Lung (tissue), 11 donors: ENCODE measurements at regions not wholly inside any gene's neighbourhood (a gene's known extent, or its start where the extent isn't known, plus 50 kb on each side); places are given as distances from the start of the nearest gene placed in this dataset.

Experiments used
- ATAC-seq: fragments of 200-7000 bp; cut with Tn5 transposase; one replicate; pipeline ENCODE4 v1.9.1; 2020; ENCODE audit warnings: moderate number of reproducible peaks; ENCODE audit not compliant: insufficient read depth, low FRiP score
- DNase-seq, 3 donors: peaks; one replicate each; pipeline ENCODE4 v3.0.0-alpha.2; 2013 to 2017
- H3K27ac ChIP-seq, 2 donors: one replicate each; pipeline ENCODE4 v1.5.1; 2013; ENCODE audit warnings: mild to moderate bottlenecking in 2 of 2, moderate library complexity in 2 of 2, control low read depth in 1 of 2, inconsistent platforms in 1 of 2, low read depth in 1 of 2, low read length in 1 of 2
- H3K27me3 ChIP-seq, 3 donors: one replicate each; pipeline ENCODE4 v1.5.1; 2013; ENCODE audit warnings: low read length in 2 of 3; ENCODE audit not compliant: control insufficient read depth in 3 of 3, insufficient read depth in 3 of 3
- H3K36me3 ChIP-seq, 4 donors: one replicate each; pipeline ENCODE4 v1.5.1; 2013; ENCODE audit warnings: low read length in 4 of 4, mild to moderate bottlenecking in 1 of 4, moderate library complexity in 1 of 4; ENCODE audit not compliant: control insufficient read depth in 4 of 4, insufficient read depth in 4 of 4
- H3K4me1 ChIP-seq, 5 donors: one replicate each; pipeline ENCODE4 v1.5.1; 2013; ENCODE audit warnings: low read length in 5 of 5, mild to moderate bottlenecking in 2 of 5, moderate library complexity in 1 of 5; ENCODE audit not compliant: control insufficient read depth in 5 of 5, insufficient read depth in 5 of 5
- H3K4me3 ChIP-seq: one replicate; pipeline ENCODE4 v1.5.1; 2013; ENCODE audit warnings: mild to moderate bottlenecking, control low read depth, moderate library complexity
- H3K9ac ChIP-seq, 2 donors: one replicate each; pipeline ENCODE4 v1.5.1; 2013; ENCODE audit warnings: low read length in 2 of 2, control low read depth in 1 of 2; ENCODE audit not compliant: insufficient read depth in 1 of 2
- H3K9me3 ChIP-seq, 4 donors: one replicate each; pipeline ENCODE4 v1.5.1; 2013; ENCODE audit warnings: low read length in 3 of 4, mild to moderate bottlenecking in 1 of 4, moderate library complexity in 1 of 4; ENCODE audit not compliant: control insufficient read depth in 4 of 4, insufficient read depth in 3 of 4
- WGBS, 2 donors: extraction: QIAGEN DNeasy Blood & Tissue Kit; methylation state at CpG; one replicate each; pipeline ENCODE4 v1.1.7; 2013; 5-methylcytosine and 5-hydroxymethylcytosine counted together
- TF ChIP-seq, protein P1 (sequence below): IDR thresholded peaks from 2 replicates; pipeline ENCODE4 v1.5.1; 2012; ENCODE audit warnings: mild to moderate bottlenecking; ENCODE audit errors: control extremely low read depth, extremely low read depth
- donor health status: control.
- donor health status: control.
- donor health status: Bipolar disorder and iron deficiency.
- donor health status: healthy.
- donor health status: DM: yes; HTN: yes; CAD: no.

DNA sequence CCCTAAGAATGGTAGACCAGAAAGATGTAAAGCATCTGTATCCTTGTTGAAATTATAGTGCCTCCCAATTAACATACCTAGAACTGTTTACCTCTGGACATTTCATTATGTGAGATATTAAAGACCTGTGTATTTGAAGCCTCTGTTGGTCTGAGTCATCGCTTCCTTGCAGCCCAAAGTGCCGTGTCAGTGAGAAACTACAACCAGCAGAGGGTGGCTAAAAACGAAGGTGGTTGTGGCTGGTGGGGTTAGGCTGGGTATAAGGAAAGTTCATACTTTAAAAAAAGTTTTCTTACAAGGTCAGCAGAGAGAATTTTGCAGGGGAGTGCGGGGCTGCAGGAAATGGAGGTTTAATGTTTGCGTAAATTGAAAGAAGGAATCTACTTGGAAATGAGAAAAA lies 290.7 kb downstream of the TMEM114 start:
- Histone ChIP-seq H3K9me3 (peaks cover 0 to 7% (median 0%) of the 10 kb centered on the region in 4 donors), H3K27ac (no peak overlapping the region), H3K4me3 (no peak overlapping the region), H3K27me3 (no peaks in the 10 kb centered on the region), H3K4me1 (no peaks in the 10 kb centered on the region), H3K9ac (no peak overlapping the region), H3K36me3 (no peaks in the 10 kb centered on the region)
- TF ChIP-seq, protein P1, sequence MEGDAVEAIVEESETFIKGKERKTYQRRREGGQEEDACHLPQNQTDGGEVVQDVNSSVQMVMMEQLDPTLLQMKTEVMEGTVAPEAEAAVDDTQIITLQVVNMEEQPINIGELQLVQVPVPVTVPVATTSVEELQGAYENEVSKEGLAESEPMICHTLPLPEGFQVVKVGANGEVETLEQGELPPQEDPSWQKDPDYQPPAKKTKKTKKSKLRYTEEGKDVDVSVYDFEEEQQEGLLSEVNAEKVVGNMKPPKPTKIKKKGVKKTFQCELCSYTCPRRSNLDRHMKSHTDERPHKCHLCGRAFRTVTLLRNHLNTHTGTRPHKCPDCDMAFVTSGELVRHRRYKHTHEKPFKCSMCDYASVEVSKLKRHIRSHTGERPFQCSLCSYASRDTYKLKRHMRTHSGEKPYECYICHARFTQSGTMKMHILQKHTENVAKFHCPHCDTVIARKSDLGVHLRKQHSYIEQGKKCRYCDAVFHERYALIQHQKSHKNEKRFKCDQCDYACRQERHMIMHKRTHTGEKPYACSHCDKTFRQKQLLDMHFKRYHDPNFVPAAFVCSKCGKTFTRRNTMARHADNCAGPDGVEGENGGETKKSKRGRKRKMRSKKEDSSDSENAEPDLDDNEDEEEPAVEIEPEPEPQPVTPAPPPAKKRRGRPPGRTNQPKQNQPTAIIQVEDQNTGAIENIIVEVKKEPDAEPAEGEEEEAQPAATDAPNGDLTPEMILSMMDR = no peak
- 72 to 85% methylated on average over 5 of the region's 5 CpGs for WGBS, 2 donors
- DNase-seq = no peak
- ATAC-seq = no peak

DNA sequence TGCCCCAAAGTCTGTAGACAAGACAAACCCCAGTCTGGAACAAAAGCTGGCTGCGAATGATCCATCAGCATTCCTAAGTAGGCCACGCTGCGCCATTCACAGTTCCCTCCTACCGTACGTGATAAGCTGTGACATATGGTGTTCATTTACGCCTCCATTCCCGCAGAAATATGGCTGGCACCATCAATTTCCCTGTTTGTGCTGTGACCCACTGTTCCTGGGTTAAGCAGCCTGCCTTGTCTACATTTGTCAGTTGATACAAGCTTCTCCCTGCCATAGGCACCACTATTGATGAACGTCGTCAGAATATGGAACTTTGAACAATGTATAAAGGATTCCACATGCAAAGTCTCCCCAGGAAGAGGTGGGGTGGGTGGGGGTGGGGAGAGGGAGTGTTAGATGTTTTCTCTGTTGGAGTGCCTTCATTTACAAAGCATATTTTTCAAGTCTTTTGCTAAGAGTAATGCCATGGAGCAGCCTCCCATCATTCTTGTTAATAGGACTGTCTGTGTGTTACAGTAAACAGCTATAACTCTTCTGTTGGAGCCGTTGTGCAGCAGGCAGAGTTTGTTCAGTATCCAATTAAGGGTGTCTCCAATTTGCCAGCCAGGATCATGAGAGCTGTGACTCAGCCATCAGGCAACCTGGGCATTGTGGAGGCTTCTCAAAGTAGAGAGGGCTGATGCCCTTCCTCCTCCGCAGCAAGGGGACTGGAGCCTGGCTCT lies 294.6 kb downstream of the TMEM114 start:
- WGBS, 2 donors = 84 to 87% methylated on average over 11 of the region's 11 CpGs
- no peak overlapping the region for H3K4me3 ChIP-seq

DNA sequence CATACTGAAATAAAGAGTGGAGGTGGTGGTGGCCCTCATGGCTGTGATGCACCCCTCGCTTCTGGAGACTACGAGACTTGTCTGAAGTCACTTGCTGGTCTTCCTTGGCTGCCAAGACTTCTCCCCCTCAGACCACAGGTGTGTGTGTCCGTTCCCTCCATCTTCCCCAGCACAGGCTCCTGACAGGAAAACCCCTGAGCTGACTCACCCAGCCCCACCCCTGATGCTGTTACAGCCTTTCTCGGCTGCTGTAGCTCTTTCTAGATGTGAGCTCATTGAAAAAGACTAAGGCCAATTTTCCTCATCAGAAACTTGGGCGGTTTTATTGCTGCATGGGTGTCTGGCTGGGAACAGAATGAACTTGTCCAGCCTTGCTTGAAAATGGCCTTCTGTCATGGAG lies 296.9 kb downstream of the TMEM114 start:
- 80 to 87% methylated on average over 5 of the region's 5 CpGs for WGBS, 2 donors
- ATAC-seq (no peak), DNase-seq (no peak)
- H3K27me3 ChIP-seq = no peaks in the 10 kb centered on the region
- no peaks in the 10 kb centered on the region for H3K36me3 ChIP-seq
- TF ChIP-seq, protein P1 = no peak
- no peak overlapping the region for H3K9ac ChIP-seq
- H3K4me1 ChIP-seq = no peaks in the 10 kb centered on the region
- H3K27ac ChIP-seq = no peak overlapping the region
- no peak overlapping the region for H3K4me3 ChIP-seq
- H3K9me3 ChIP-seq = peaks cover 0 to 9% (median 0%) of the 10 kb centered on the region in 4 donors

More for the DNA sequence above, 294.6 kb downstream of the TMEM114 start:
- Histone ChIP-seq H3K27ac (no peak overlapping the region), H3K36me3 (no peaks in the 10 kb centered on the region), H3K9ac (no peak overlapping the region), H3K27me3 (no peaks in the 10 kb centered on the region), H3K9me3 (peaks cover 0 to 9% (median 0%) of the 10 kb centered on the region in 4 donors), H3K4me1 (no peaks in the 10 kb centered on the region)
- DNase-seq (no peak), ATAC-seq (no peak)
- TF ChIP-seq, protein P1 = no peak
